ENCODE measurements at regions not wholly inside any gene's neighbourhood (a gene's known extent, or its start where the extent isn't known, plus 50 kb on each side); places are given as distances from the start of the nearest gene placed in this dataset.
"Not testable (repeated sequence)": the region's sequence is repeated elsewhere in the genome, so short reads cannot be mapped to it uniquely, and the experiment has no call there.

DNA sequence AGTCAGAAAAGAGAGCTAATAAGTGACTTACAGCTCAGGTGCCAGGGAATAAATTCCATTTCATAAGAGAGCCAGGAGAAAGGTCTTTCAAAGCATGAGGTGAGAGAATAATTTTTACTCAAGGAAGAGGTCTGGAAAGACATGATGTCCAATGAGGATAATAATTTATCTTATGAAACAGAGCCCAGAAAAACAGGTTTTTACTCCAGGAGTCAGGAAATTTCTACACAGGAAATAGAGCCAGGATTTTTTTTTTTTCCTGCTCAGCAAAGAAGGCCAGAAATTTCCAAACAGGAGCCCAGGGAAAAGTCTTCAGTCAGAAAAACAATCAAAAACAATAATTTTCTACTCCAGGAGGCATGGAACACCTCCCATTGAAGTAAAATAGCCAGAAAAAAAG is 1185.7 kb upstream of the TSPY4 start:
- DNase-seq (ENCODE audit: low spot score) = no peak

DNA sequence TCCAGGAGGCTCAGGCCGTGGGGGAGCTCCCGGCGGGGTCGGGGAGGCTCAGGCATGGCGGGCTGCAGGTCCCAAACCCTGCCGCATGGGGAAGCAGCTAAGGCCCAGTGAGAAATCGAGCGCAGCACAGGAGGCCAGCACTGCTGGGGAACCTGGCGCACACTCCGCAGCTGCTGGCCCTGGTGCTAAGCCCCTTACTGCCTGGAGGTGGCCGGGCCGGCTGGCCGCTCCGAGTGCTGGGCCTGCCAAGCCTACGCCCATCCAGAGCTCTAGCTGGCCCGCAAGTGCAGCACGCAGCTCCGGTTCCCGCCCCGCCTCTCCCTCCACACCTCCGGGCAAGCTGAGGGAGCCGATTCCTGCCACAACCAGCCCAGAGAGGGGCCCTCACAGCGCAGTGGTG is 1208.7 kb upstream of the TSPY4 start:
- DNase-seq (ENCODE audit: low spot score) = no peak

DNA sequence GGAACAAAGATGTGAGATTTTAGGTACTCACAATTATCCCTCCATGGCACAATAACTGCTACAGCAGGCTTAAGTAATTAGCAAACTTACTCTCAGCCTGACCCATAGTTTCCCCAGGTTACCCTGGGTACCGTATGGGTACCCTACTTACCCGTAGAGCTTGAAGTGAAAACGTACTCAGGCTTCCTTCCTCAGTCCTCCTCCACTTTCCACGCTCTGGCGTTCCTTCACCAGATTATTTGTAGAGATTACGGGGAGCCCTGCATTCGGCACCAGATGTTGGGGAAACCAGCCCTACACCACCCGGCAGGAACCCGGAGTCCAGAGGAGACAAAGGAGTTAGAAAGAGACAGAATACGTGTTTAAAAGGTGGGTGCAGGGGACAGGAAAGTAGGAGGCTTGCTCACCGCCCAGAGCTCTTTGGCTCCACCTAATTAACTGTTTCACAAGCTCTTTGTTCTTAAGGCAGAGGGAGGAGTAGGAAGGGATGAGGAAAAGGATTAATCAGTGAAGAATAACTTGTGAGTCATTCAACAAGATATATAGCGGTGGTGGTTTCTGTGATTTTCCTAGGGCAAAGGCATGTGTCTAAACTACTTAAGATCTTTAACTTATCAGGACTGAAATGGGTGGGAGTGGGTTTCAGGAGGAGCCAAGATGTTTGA is 1211.2 kb upstream of the TSPY4 start:
- DNase-seq (ENCODE audit: low spot score) = no peak

- no peak for DNase-seq (ENCODE audit: low spot score)
These were observed 1210.3 kb upstream of the AMELY start for GRCh38 chrY:8121825-8122224.

DNA sequence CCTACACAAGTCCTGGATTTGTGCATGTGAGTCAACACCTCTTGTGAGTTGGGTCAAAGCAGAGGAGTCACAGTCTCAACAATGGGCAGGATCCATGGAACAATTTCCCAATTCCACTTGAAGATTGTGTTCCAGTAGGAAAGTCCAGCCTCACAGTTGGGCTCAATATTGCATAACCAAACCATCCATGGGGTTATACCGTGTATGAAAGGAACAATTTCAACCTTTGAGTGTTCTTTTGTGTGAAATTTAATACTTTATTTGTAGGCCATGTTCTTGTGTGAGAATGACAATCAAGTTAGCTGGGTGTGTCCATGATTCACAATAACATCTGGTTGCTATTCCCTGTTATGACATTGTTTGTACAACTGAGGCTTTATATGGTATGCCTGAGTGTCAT is 1182.9 kb upstream of the AMELY start:
- no peak for DNase-seq (ENCODE audit: low spot score)

DNA sequence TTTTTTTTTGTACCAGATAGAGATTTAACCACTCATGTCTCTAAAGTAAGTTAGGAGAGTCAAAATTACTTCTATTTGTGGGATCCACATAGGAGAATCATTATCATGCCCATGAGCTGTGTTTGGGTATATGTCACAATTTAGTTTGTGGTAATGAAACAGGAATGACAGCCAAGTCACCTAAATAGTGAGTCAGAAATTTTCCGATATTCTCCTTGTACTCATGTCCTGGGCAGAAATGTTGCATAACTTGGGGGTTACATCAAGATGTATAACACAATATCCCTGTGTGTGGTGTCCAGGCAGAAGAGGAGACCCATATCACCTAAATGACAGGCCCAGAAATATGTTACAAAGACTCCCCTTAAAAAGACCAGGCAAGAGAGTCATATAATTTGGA is 1181.4 kb upstream of the AMELY start:
- no peak for DNase-seq (ENCODE audit: low spot score)

DNA sequence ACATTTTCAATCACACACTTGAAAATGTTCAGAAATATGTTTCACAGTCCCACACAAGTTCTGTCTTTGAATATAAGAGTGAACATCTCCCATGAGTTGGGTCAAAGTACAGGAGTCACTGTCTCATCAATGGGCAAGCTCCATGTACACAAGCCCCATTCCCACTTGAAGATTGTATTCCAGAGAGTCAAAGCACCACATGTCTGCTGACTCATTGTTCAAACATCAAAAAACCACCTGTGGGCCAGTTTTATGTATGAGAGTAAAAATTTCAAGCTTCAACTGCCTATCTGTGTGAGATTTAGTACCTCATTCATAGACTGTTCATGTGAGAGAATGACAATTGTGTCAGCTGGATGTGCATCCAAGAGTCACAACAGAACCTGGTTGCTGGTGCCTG is 1174.4 kb upstream of the AMELY start:
- DNase-seq (ENCODE audit: low spot score) = no peak

- DNase-seq (ENCODE audit: low spot score) = no peak
These were observed 1172.6 kb upstream of the AMELY start for GRCh38 chrY:8084192-8084591.

GRCh38 chrY:8081151-8081550 is 1169.6 kb upstream of the AMELY start:
- no peak for DNase-seq (ENCODE audit: low spot score)

DNA sequence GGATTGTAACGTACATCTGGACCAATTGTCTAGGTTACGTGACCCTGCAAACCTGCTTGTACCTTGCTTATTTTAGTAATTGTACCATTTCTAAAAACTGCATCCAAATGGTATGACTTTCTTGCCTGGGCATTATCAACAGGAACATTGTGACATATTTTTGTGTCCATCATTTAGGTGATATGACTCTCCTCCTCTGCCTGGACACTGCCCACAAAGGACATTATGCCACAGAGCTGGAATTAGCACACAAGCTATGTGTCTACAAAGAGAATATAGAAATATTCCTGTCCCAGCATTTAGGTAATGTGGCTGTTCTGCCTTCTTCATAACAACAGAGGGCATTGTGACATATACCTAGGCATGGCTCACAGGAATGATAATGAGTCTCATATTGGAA is 1153.7 kb upstream of the AMELY start:
- no peak for DNase-seq (ENCODE audit: low spot score)

DNA sequence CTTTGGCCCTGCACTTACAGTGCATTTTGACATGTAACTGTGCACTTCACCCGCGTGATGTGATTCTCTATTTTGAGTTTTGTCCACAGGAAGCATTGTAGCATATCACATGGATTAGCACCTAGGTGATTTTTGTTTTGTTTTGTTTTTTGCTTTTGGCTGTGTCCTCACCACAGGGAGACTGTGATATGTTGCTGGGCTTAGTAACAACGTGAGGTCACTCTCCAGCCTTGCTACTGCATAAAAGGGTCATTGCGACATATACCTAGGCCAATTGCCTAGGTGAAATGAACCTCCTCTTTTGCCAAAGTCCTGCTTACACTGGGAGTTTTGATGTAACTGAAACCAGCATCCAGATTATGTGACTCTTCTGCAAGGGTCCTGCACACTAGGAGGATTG is 1152.9 kb upstream of the AMELY start:
- no peak for DNase-seq (ENCODE audit: low spot score)

DNA sequence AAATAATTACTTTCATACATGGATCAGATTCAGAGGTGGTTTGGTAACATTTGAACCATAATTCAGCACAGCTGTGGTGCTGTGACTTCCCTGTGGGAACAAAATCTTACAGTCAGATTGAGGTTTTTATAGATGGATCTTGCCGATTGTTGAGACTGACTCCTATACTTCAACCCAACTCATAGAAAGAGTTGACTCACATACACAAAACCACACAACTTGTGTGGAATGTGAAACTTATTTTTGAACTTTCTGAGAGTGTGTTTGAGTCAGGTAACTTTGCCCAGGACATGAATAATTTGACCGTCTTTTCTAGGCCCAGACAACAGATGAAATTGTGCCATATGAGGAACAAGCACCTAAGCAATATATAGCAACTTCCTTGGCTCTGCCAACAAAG is 1152.4 kb upstream of the AMELY start:
- no peak for DNase-seq (ENCODE audit: low spot score)

DNA sequence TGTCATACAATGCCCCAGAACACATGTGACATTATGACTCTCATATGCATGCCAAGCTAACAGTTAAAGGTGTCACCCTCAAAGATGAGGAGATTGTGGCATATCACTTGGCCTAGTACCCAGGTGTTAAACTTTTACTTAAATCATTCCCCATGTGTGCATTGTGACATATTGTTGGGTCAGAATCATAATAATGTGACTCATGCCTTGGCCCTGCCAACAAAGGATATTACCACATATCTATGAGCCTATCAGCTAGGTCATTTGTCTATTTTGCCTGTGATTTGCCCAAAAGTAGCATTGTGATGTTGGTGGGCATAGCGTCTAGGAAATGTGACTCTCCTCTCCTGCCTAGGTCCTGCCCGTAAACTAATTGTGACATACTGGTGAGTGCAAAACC is 1147.1 kb upstream of the AMELY start:
- DNase-seq (ENCODE audit: low spot score) = no peak

GRCh38 chrY:8051340-8051739 is 1139.8 kb upstream of the AMELY start:
- DNase-seq (ENCODE audit: low spot score) = no peak

- DNase-seq (ENCODE audit: low spot score) = no peak
These were observed 1129.7 kb upstream of the AMELY start for GRCh38 chrY:8041238-8041637.

DNA sequence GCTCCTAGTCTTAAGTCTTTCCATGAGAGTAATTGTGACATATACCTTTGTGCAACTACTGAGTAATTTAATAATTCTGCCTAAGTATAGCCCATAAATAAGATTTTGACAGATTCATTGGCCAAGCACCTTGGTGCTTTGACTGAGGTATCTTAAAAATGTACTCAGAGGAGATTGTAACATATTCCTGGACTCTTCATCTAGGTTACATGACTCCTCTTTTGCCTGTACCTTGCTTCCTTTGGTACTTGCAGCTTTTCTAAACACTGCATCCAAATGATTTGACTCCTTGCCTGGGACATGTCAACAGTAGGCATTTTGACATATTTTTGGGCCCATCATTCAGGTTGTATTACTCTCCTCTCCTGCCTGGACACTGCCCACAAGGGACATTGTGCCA is 1125.0 kb upstream of the AMELY start:
- DNase-seq (ENCODE audit: low spot score) = no peak

- DNase-seq (ENCODE audit: low spot score) = no peak
These were observed 1124.1 kb upstream of the AMELY start for GRCh38 chrY:8035653-8036052.

- DNase-seq (ENCODE audit: low spot score) = no peak
These were observed 1123.1 kb upstream of the AMELY start for GRCh38 chrY:8034673-8035072.

DNA sequence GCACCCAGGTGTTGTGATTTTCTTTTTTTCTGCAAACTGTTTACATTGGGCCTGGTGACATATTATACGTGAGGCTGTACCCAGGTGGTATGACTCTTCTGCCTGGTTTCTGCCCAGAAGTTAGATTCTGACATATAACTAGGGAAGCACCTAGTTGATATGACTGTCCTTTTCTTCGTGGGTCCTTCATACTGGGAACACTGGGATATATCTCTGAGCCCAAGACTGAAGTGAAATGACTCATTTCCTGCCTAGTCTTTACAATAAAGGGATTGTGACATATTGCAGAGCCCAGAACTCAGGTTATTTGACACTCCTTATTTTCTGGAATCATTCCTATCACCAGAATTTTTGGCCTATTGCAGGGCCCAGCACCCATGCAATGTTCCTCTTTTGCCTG is 1121.6 kb upstream of the AMELY start:
- DNase-seq (ENCODE audit: low spot score) = no peak

DNA sequence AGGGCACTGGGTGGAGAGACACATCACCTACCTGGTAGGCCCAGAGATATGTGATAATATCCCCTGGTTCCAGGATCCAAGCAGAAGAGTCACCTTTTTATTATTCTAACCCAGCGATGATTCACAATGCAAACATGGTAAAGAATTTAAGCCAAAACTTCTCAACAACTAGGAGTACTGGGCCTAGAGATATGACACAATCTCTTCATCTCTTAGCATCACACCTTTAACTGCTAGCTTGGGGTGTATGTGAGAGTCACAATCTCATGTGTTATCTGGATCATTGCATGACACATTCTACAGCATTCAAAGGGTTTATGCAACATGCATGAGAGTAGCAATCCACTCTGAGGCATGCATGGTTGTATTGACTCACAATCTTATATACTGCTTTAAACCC is 1109.0 kb upstream of the AMELY start:
- DNase-seq (ENCODE audit: low spot score) = no peak

DNA sequence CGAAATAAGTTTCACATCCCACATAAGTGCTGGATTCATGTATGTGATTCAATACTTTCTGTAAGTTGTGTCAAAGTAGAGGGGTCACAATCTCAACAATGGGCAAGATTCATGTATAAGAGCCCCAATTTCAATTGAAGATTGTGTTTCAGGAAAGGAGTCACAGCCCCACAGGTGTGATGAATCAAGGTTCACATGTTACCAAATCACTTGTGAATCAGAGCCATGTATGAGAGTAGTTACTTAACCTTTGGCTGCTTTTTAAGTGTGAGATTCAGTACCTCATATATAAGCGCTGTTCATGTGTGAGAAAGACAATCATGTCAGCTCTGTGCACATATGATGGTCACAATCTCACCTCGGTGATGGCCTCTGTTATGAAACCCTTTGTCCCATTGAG is 1100.0 kb upstream of the AMELY start:
- DNase-seq (ENCODE audit: low spot score) = no peak

DNA sequence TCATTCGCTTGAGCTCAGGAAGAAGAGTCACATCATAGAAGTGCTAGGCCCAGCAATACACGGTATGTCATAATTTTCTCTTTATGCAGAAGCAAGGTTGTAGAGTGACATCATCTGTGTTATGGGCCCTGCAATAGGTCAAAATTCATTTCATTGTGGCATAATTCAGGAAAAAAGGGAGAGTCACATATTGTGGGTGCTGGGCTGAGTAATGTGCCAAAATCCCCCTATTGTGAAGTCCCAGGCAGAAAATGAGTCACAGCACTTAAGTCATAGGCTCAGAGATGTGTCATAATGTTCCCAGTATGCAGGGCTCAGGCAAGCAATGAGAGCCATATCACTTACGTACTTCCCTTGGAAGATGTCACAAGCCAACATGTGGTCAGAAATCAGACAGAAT is 1092.6 kb upstream of the AMELY start:
- no peak for DNase-seq (ENCODE audit: low spot score)

- no peak for DNase-seq (ENCODE audit: low spot score)
These were observed 1085.2 kb upstream of the AMELY start for GRCh38 chrY:7996726-7997125.

DNA sequence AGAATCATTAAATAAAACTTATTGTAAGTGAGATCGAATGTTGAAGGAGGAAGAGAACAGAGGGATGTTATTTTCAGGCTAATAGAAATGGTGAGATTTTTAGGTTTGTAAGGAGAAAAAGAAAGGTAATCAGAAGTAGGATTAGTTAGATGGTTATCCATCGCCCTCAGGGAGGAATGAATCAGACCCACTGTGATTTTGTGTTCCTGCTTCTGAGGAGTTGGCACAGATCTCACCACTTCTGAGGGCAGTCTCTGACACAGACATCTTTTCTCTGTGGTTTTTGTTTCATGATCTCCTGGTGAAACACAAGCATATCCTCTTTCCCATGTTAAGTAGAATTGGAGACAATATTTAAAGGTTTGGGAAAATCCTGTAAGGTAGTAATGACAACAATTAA is 1083.2 kb upstream of the AMELY start:
- DNase-seq (ENCODE audit: low spot score) = not testable (repeated sequence)

GRCh38 chrY:7979770-7980169 is 1068.2 kb upstream of the AMELY start:
- DNase-seq (ENCODE audit: low spot score) = no peak

Measured in GM03348 (cell line).